GM12891 (cell line): ENCODE measurements at regions not wholly inside any gene's neighbourhood (a gene's known extent, or its start where the extent isn't known, plus 50 kb on each side); places are given as distances from the start of the nearest gene placed in this dataset.

Experiments
- DNase-seq: peaks from one replicate; pipeline ENCODE4 v3.0.0; 2011; ENCODE audit warnings: low spot score; ENCODE audit not compliant: insufficient read length
- FAIRE-seq: peaks from 2 replicates; lab custom pipeline; 2011; peaks lifted over from hg19 to GRCh38; lab: Jason Lieb, UNC
- PAX5 ChIP-seq: IDR thresholded peaks from 2 replicates; pipeline ENCODE4 v1.6.1; 2011; ENCODE audit warnings: low read length, moderate library complexity, mild to moderate bottlenecking; ENCODE audit not compliant: insufficient read depth, severe bottlenecking
- POLR2A ChIP-seq: IDR thresholded peaks from 2 replicates; pipeline ENCODE4 v1.6.1; 2011; ENCODE audit warnings: low read depth, low read length, control low read depth
- POLR2AphosphoS5 ChIP-seq: IDR thresholded peaks from 2 replicates; pipeline ENCODE4 v1.6.1; 2011; ENCODE audit warnings: low read depth, low read length, control low read depth
- POU2F2 ChIP-seq: IDR thresholded peaks from 2 replicates; pipeline ENCODE4 v1.6.1; 2011; ENCODE audit warnings: low read depth, mild to moderate bottlenecking, control low read depth, low read length, moderate library complexity
- SPI1 ChIP-seq: IDR thresholded peaks from 2 replicates; pipeline ENCODE4 v1.6.1; 2011; ENCODE audit warnings: low read depth, low read length, control low read depth
- TAF1 ChIP-seq: IDR thresholded peaks from 2 replicates; pipeline ENCODE4 v1.6.1; 2011; ENCODE audit warnings: low read depth, low read length, control low read depth

- no peak for TF ChIP-seq POU2F2
- TF ChIP-seq TAF1: no peak
- no peak for TF ChIP-seq SPI1
- no peak for TF ChIP-seq POLR2AphosphoS5
- TF ChIP-seq POLR2A: no peak
- TF ChIP-seq PAX5: no peak
- DNase-seq: no peak
- FAIRE-seq: no peak
Observed at GRCh38 chr4:128394778-128395177, 107.2 kb upstream of the PGRMC2 start.

- no peak for DNase-seq
- FAIRE-seq: peak; percentile 13
- TF ChIP-seq POLR2AphosphoS5: no peak
- no peak for TF ChIP-seq TAF1
- no peak for TF ChIP-seq SPI1
- no peak for TF ChIP-seq POU2F2
- no peak for TF ChIP-seq PAX5
- no peak for TF ChIP-seq POLR2A
Observed at GRCh38 chr4:128393101-128393704, 105.6 kb upstream of the PGRMC2 start.

- TF ChIP-seq POLR2AphosphoS5 (no peak), POU2F2 (no peak), SPI1 (no peak), TAF1 (no peak), PAX5 (no peak), POLR2A (no peak)
- DNase-seq (no peak), FAIRE-seq (no peak)
Observed at GRCh38 chr4:128390475-128390996, 102.9 kb upstream of the PGRMC2 start.

GRCh38 chr4:128388796-128389195, 101.2 kb upstream of the PGRMC2 start:
- FAIRE-seq: no peak
- no peak for DNase-seq
- no peak for TF ChIP-seq PAX5
- no peak for TF ChIP-seq POU2F2
- no peak for TF ChIP-seq TAF1
- TF ChIP-seq POLR2AphosphoS5: no peak
- TF ChIP-seq SPI1: no peak
- no peak for TF ChIP-seq POLR2A

- no peak for DNase-seq
- FAIRE-seq: no peak
- TF ChIP-seq POLR2A: no peak
- no peak for TF ChIP-seq PAX5
- TF ChIP-seq POLR2AphosphoS5: no peak
- no peak for TF ChIP-seq TAF1
- no peak for TF ChIP-seq SPI1
- no peak for TF ChIP-seq POU2F2
Observed at GRCh38 chr4:128388352-128388630, 100.7 kb upstream of the PGRMC2 start.

- no peak for DNase-seq
- TF ChIP-seq SPI1 (no peak), POLR2A (no peak), POLR2AphosphoS5 (no peak), PAX5 (no peak), TAF1 (no peak), POU2F2 (no peak)
- no peak for FAIRE-seq
Observed at GRCh38 chr4:128387600-128388351, 100.2 kb upstream of the PGRMC2 start.

- FAIRE-seq (no peak), DNase-seq (no peak)
- TF ChIP-seq TAF1 (no peak), PAX5 (no peak), SPI1 (no peak), POLR2A (no peak), POLR2AphosphoS5 (no peak), POU2F2 (no peak)
Observed at GRCh38 chr4:128386761-128387599, 99.4 kb upstream of the PGRMC2 start.

- TF ChIP-seq POLR2AphosphoS5: no peak
- no peak for TF ChIP-seq SPI1
- TF ChIP-seq POLR2A: no peak
- no peak for TF ChIP-seq POU2F2
- TF ChIP-seq TAF1: no peak
- TF ChIP-seq PAX5: no peak
- FAIRE-seq (no peak), DNase-seq (no peak)
Observed at GRCh38 chr4:128385683-128386304, 98.2 kb upstream of the PGRMC2 start.

GRCh38 chr4:128384765-128385598, 97.4 kb upstream of the PGRMC2 start:
- no peak for FAIRE-seq
- TF ChIP-seq POU2F2: no peak
- no peak for TF ChIP-seq POLR2A
- TF ChIP-seq SPI1: no peak
- no peak for TF ChIP-seq TAF1
- no peak for TF ChIP-seq POLR2AphosphoS5
- TF ChIP-seq PAX5: no peak
- no peak for DNase-seq

GRCh38 chr4:128384091-128384520, 96.5 kb upstream of the PGRMC2 start:
- FAIRE-seq: no peak
- DNase-seq: no peak
- no peak for TF ChIP-seq POU2F2
